Thoracic aorta (tissue), 2 donors: ENCODE measurements at regions not wholly inside any gene's neighbourhood (a gene's known extent, or its start where the extent isn't known, plus 50 kb on each side); places are given as distances from the start of the nearest gene placed in this dataset.

Experiments used
- ATAC-seq: fragments of 150-250 bp; one replicate; pipeline ENCODE4 v1.8.0; 2017; ENCODE audit warnings: low read depth; ENCODE audit not compliant: insufficient number of reproducible peaks, low FRiP score
- DNase-seq: peaks from one replicate; pipeline ENCODE4 v3.0.0-alpha.2; 2020; ENCODE audit warnings: low spot score
- H3K27ac ChIP-seq, 2 donors: fragments of 200-600 bp; sonication (generic); 1 replicate in 1 of 2; 2 replicates in 1 of 2; pipeline ENCODE4 v1.5.1; 2016; ENCODE audit warnings: mild to moderate bottlenecking in 2 of 2, moderate library complexity in 2 of 2
- H3K27me3 ChIP-seq: fragments of 200-600 bp; sonication (generic); replicated peaks from 2 replicates; pipeline ENCODE4 v1.6.0; 2016; ENCODE audit warnings: mild to moderate bottlenecking; ENCODE audit not compliant: insufficient read depth
- H3K36me3 ChIP-seq: fragments of 200-600 bp; sonication (generic); one replicate; pipeline ENCODE4 v1.5.1; 2016
- H3K4me1 ChIP-seq, 2 donors: fragments of 200-600 bp; sonication (generic); 1 replicate in 1 of 2; 2 replicates in 1 of 2; pipeline versions ENCODE4 v1.5.1 to v1.6.0; 2016; ENCODE audit warnings: low read depth in 2 of 2, mild to moderate bottlenecking in 1 of 2; ENCODE audit not compliant: control insufficient read depth in 1 of 2
- H3K4me3 ChIP-seq: fragments of 200-600 bp; sonication (generic); 2 replicates; pipeline ENCODE4 v1.5.1; 2016; ENCODE audit warnings: mild to moderate bottlenecking
- H3K9me3 ChIP-seq: fragments of 200-600 bp; sonication (generic); 2 replicates; pipeline ENCODE4 v1.5.1; 2016
- CTCF ChIP-seq: fragments of 200-600 bp; sonication (generic); IDR thresholded peaks from one replicate; pipeline ENCODE4 v1.5.1; 2019; ENCODE audit warnings: antibody characterized with exemption

GRCh38 chr10:121661451-121661851 lies 63.2 kb upstream of the FGFR2 start:
- H3K36me3 ChIP-seq: no peaks in the 10 kb centered on the region
- DNase-seq (no peak), ATAC-seq (no peak)
- H3K4me3 ChIP-seq: peak overlapping the region; percentile 11
- H3K27ac ChIP-seq: peak overlapping the region; percentile 16 to 55
- TF ChIP-seq CTCF: no peak
- no peaks in the 10 kb centered on the region for H3K9me3 ChIP-seq
- peaks cover 5 to 14% of the 10 kb centered on the region in 2 donors for H3K4me1 ChIP-seq
- no peaks in the 10 kb centered on the region for H3K27me3 ChIP-seq

- no peaks in the 10 kb centered on the region for H3K36me3 ChIP-seq
- H3K4me1 ChIP-seq: peaks cover 5 to 14% of the 10 kb centered on the region in 2 donors
- no peaks in the 10 kb centered on the region for H3K9me3 ChIP-seq
- H3K27ac ChIP-seq: no peak overlapping the region
- no peaks in the 10 kb centered on the region for H3K27me3 ChIP-seq
- no peak for ATAC-seq
- no peak for TF ChIP-seq CTCF
- no peak for DNase-seq
- no peak overlapping the region for H3K4me3 ChIP-seq
These were observed 61.0 kb upstream of the FGFR2 start for GRCh38 chr10:121659236-121659635.

- no peak overlapping the region for H3K4me3 ChIP-seq
These were observed 60.4 kb upstream of the FGFR2 start for GRCh38 chr10:121658611-121659010.

GRCh38 chr10:121658111-121658510 lies 59.9 kb upstream of the FGFR2 start:
- no peak for DNase-seq
- TF ChIP-seq CTCF: no peak
- H3K9me3 ChIP-seq: no peaks in the 10 kb centered on the region
- H3K27ac ChIP-seq: no peak overlapping the region
- no peaks in the 10 kb centered on the region for H3K36me3 ChIP-seq
- no peak for ATAC-seq
- no peaks in the 10 kb centered on the region for H3K27me3 ChIP-seq
- no peak overlapping the region for H3K4me3 ChIP-seq
- peaks cover 5 to 14% of the 10 kb centered on the region in 2 donors for H3K4me1 ChIP-seq

More at GRCh38 chr10:121658611-121659010, 60.4 kb upstream of the FGFR2 start:
- ATAC-seq (no peak), DNase-seq (no peak)
- H3K27me3 ChIP-seq: no peaks in the 10 kb centered on the region
- no peak for TF ChIP-seq CTCF
- no peaks in the 10 kb centered on the region for H3K9me3 ChIP-seq
- no peaks in the 10 kb centered on the region for H3K36me3 ChIP-seq
- H3K4me1 ChIP-seq: peaks cover 5 to 14% of the 10 kb centered on the region in 2 donors
- no peak overlapping the region for H3K27ac ChIP-seq

- TF ChIP-seq CTCF: no peak
- H3K4me3 ChIP-seq: no peak overlapping the region
- ATAC-seq: no peak
- no peak overlapping the region for H3K27ac ChIP-seq
- H3K27me3 ChIP-seq: no peaks in the 10 kb centered on the region
- H3K4me1 ChIP-seq: no peaks in the 10 kb centered on the region
- no peaks in the 10 kb centered on the region for H3K36me3 ChIP-seq
- no peaks in the 10 kb centered on the region for H3K9me3 ChIP-seq
- DNase-seq: no peak
These were observed 57.3 kb upstream of the FGFR2 start for GRCh38 chr10:121655254-121656144.
